HG03520 (cell line): ENCODE measurements at regions not wholly inside any gene's neighbourhood (a gene's known extent, or its start where the extent isn't known, plus 50 kb on each side); places are given as distances from the start of the nearest gene placed in this dataset.

Experiments
- ATAC-seq: cut with Tn5 transposase; IDR thresholded peaks from one replicate; pipeline ENCODE4 v1.9.1; 2021; ENCODE audit warnings: mild to moderate bottlenecking, moderate library complexity; ENCODE audit not compliant: unreplicated experiment

GRCh38 chr10:83835945-83836745, 303.2 kb upstream of the GHITM start:
- no peak for ATAC-seq

- ATAC-seq = no peak
These were observed 290.6 kb upstream of the GHITM start for GRCh38 chr10:83848677-83849076.

GRCh38 chr10:83849150-83849549, 290.2 kb upstream of the GHITM start:
- ATAC-seq = no peak

- ATAC-seq = no peak
These were observed 287.2 kb upstream of the GHITM start for GRCh38 chr10:83852146-83852545.

GRCh38 chr10:83862723-83863122, 276.6 kb upstream of the GHITM start:
- ATAC-seq = no peak

- no peak for ATAC-seq
These were observed 275.9 kb upstream of the GHITM start for GRCh38 chr10:83863283-83863966.

- no peak for ATAC-seq
These were observed 269.4 kb upstream of the GHITM start for GRCh38 chr10:83869898-83870297.

GRCh38 chr10:83871187-83872081, 267.9 kb upstream of the GHITM start:
- ATAC-seq = peak; percentile 99

- ATAC-seq = no peak
These were observed 259.0 kb upstream of the GHITM start for GRCh38 chr10:83880252-83880791.

GRCh38 chr10:83881661-83882060, 257.6 kb upstream of the GHITM start:
- ATAC-seq = no peak

- no peak for ATAC-seq
These were observed 252.4 kb upstream of the GHITM start for GRCh38 chr10:83886871-83887270.

GRCh38 chr10:83892737-83893136, 246.6 kb upstream of the GHITM start:
- no peak for ATAC-seq

- no peak for ATAC-seq
These were observed 243.1 kb upstream of the GHITM start for GRCh38 chr10:83896219-83896618.

GRCh38 chr10:83897626-83898025, 241.7 kb upstream of the GHITM start:
- no peak for ATAC-seq

- no peak for ATAC-seq
These were observed 230.8 kb upstream of the GHITM start for GRCh38 chr10:83908506-83908905.

GRCh38 chr10:83909001-83909400, 230.3 kb upstream of the GHITM start:
- ATAC-seq = no peak

GRCh38 chr10:83915801-83916200, 223.5 kb upstream of the GHITM start:
- no peak for ATAC-seq

- peak; percentile 93 for ATAC-seq
These were observed 221.5 kb upstream of the GHITM start for GRCh38 chr10:83917537-83918506.

- no peak for ATAC-seq
These were observed 220.1 kb upstream of the GHITM start for GRCh38 chr10:83919187-83919586.
